Keratinocyte (primary cell): ENCODE measurements at regions not wholly inside any gene's neighbourhood (a gene's known extent, or its start where the extent isn't known, plus 50 kb on each side); places are given as distances from the start of the nearest gene placed in this dataset.

ENCODE experiments used
- DNase-seq: peaks from one replicate; pipeline ENCODE4 v3.0.0-alpha.2; 2011; ENCODE audit warnings: low read depth, missing footprints, low spot score
- FAIRE-seq: peaks from 2 replicates; lab custom pipeline; 2011; peaks lifted over from hg19 to GRCh38; lab: Jason Lieb, UNC
- H2AFZ ChIP-seq: 2 replicates; pipeline ENCODE4 v1.6.0; 2012; ENCODE audit warnings: low read length, control low read depth, inconsistent platforms; ENCODE audit not compliant: control insufficient read depth
- H3K27ac ChIP-seq: 2 replicates; pipeline ENCODE4 v1.5.1; 2011; ENCODE audit warnings: low read length; ENCODE audit not compliant: control insufficient read depth, insufficient read depth
- H3K27me3 ChIP-seq: 3 replicates; pipeline ENCODE4 v1.6.0; 2011; ENCODE audit warnings: low read length; ENCODE audit not compliant: control insufficient read depth, insufficient read depth; ENCODE audit errors: extremely low read depth
- H3K36me3 ChIP-seq, 2 experiments: 2 replicates in 1 of 2; 3 replicates in 1 of 2; pipeline ENCODE4 v1.5.1; 2011; ENCODE audit warnings: low read length in 2 of 2, mild to moderate bottlenecking in 1 of 2; ENCODE audit not compliant: control insufficient read depth in 2 of 2, insufficient read depth in 2 of 2; ENCODE audit errors: extremely low read depth in 1 of 2
- H3K4me1 ChIP-seq: 3 replicates; pipeline ENCODE4 v1.5.1; 2011; ENCODE audit warnings: low read length; ENCODE audit not compliant: control insufficient read depth, insufficient read depth; ENCODE audit errors: extremely low read depth
- H3K4me2 ChIP-seq: 3 replicates; pipeline ENCODE4 v1.6.0; 2011; ENCODE audit warnings: low read depth, low read length; ENCODE audit not compliant: control insufficient read depth, insufficient read depth; ENCODE audit errors: extremely low read depth
- H3K4me3 ChIP-seq, 3 experiments: fragments of 200-600 bp in 1 of 3; sonication (generic) in 1 of 3; 2 replicates in 2 of 3; 3 replicates in 1 of 3; pipeline ENCODE4 v1.5.1; 2011 to 2016; ENCODE audit warnings: low read length in 3 of 3, mild to moderate bottlenecking in 3 of 3, control low read depth in 2 of 3, inconsistent platforms in 1 of 3, low read depth in 1 of 3, mixed read lengths in 1 of 3, mixed run types in 1 of 3, moderate library complexity in 1 of 3; ENCODE audit not compliant: control insufficient read depth in 2 of 3, insufficient read depth in 2 of 3; ENCODE audit errors: extremely low read depth in 1 of 3
- H3K79me2 ChIP-seq: 2 replicates; pipeline ENCODE4 v1.6.0; 2012; ENCODE audit warnings: low read length; ENCODE audit not compliant: control insufficient read depth, insufficient read depth
- H3K9ac ChIP-seq: 3 replicates; pipeline ENCODE4 v1.6.0; 2011; ENCODE audit warnings: low read length; ENCODE audit not compliant: control insufficient read depth, insufficient read depth; ENCODE audit errors: extremely low read depth
- H3K9me1 ChIP-seq: 3 replicates; pipeline ENCODE4 v1.6.0; 2011; ENCODE audit warnings: low read length; ENCODE audit not compliant: control insufficient read depth, insufficient read depth; ENCODE audit errors: extremely low read depth
- H3K9me3 ChIP-seq: 2 replicates; pipeline ENCODE4 v1.5.1; 2012; ENCODE audit warnings: low read depth, low read length; ENCODE audit not compliant: control insufficient read depth
- H4K20me1 ChIP-seq: 3 replicates; pipeline ENCODE4 v1.6.0; 2011; ENCODE audit warnings: low read length; ENCODE audit not compliant: control insufficient read depth, insufficient read depth; ENCODE audit errors: extremely low read depth
- CTCF ChIP-seq, 3 experiments: IDR thresholded peaks in 1 of 3; conservative IDR thresholded peaks in 1 of 3; optimal IDR thresholded peaks in 1 of 3; 2 replicates in 2 of 3; 3 replicates in 1 of 3; pipeline versions ENCODE3 to v1.5.1; 2011; ENCODE audit warnings: low read length in 3 of 3, mild to moderate bottlenecking in 3 of 3, moderate library complexity in 2 of 3, control low read depth in 1 of 3, inconsistent platforms in 1 of 3; ENCODE audit not compliant: insufficient read depth in 2 of 3; ENCODE audit errors: extremely low read depth in 1 of 3
- EZH2 ChIP-seq: IDR thresholded peaks from one replicate; pipeline ENCODE4 v1.6.1; 2012; ENCODE audit warnings: inconsistent platforms, mild to moderate bottlenecking, low read length, moderate library complexity
- dilution Hi-C: fragments of 300-500 bp; cut with MboI; formaldehyde crosslinking; loops from one replicate; pipeline ENCODE4 v1.7.0; 2020; ENCODE audit warnings: low sequenced_read_pairs; ENCODE audit not compliant: extremely low pct_ligation_motif_present

DNA sequence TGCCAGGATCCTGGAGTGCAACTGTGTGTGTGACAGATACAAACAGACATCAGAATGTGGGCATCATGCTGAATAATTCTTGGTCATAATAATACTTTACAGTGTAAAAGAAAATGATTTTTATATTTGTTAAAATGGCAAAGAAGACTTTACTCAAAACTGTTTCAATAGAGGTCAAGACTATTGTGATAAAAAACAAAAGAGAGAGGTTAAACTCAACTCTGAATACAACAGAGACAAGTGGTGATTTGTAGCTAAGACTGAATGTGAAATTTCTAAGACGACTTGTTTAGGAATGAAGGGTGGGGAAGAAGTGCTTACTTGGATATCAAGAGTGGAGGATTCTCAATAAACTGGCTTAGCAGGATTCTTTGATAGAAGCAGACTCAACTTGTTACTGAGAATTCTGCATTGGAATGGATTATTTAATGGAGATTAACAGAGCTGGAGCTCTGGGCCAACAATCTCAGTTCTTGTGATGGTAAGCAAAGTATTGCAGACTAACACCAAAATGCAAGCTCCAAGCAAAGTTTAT is 457.4 kb upstream of the CDH18 start:
- Histone ChIP-seq H3K9me1 (no peaks in the 10 kb centered on the region), H3K4me1 (no peaks in the 10 kb centered on the region), H3K27ac (no peak overlapping the region), H3K9me3 (no peaks in the 10 kb centered on the region), H3K27me3 (no peaks in the 10 kb centered on the region), H4K20me1 (no peaks in the 10 kb centered on the region), H3K4me3 (no peak overlapping the region), H3K9ac (no peak overlapping the region), H3K4me2 (no peak overlapping the region), H2AFZ (no peak overlapping the region), H3K79me2 (no peaks in the 10 kb centered on the region), H3K36me3 (no peaks in the 10 kb centered on the region)
- dilution Hi-C loops, result no loop called here
- DNase-seq, result no peak
- FAIRE-seq, result no peak
- no peak for TF ChIP-seq EZH2
- no peak for TF ChIP-seq CTCF (optimal IDR thresholded peaks at IDR 0.05 in 1 of 3, IDR thresholded peaks at IDR 0.05 in 1 of 3, conservative IDR thresholded peaks at IDR 0.05 in 1 of 3; ENCODE audit: extremely low read depth in 1 of 3, insufficient read depth in 2 of 3, low read length in 3 of 3)

- TF ChIP-seq CTCF (optimal IDR thresholded peaks at IDR 0.05 in 1 of 3, IDR thresholded peaks at IDR 0.05 in 1 of 3, conservative IDR thresholded peaks at IDR 0.05 in 1 of 3; ENCODE audit: extremely low read depth in 1 of 3, insufficient read depth in 2 of 3, low read length in 3 of 3), result no peak
- TF ChIP-seq EZH2, result no peak
- no peak overlapping the region for H2AFZ ChIP-seq
- no peak overlapping the region for H3K9ac ChIP-seq
- DNase-seq (no peak), FAIRE-seq (no peak)
- dilution Hi-C loops, result no loop called here
- no peaks in the 10 kb centered on the region for H3K79me2 ChIP-seq
- H3K9me1 ChIP-seq, result no peaks in the 10 kb centered on the region
- no peaks in the 10 kb centered on the region for H3K4me1 ChIP-seq
- no peaks in the 10 kb centered on the region for H3K9me3 ChIP-seq
- H3K27me3 ChIP-seq, result no peaks in the 10 kb centered on the region
- H3K4me2 ChIP-seq, result no peak overlapping the region
- no peak overlapping the region for H3K4me3 ChIP-seq
- no peak overlapping the region for H3K27ac ChIP-seq
- no peaks in the 10 kb centered on the region for H4K20me1 ChIP-seq
- no peaks in the 10 kb centered on the region for H3K36me3 ChIP-seq
Measured at GRCh38 chr5:20434786-20435185, 446.8 kb upstream of the CDH18 start.
